ENCODE measurements at regions not wholly inside any gene's neighbourhood (a gene's known extent, or its start where the extent isn't known, plus 50 kb on each side); places are given as distances from the start of the nearest gene placed in this dataset.

DNA sequence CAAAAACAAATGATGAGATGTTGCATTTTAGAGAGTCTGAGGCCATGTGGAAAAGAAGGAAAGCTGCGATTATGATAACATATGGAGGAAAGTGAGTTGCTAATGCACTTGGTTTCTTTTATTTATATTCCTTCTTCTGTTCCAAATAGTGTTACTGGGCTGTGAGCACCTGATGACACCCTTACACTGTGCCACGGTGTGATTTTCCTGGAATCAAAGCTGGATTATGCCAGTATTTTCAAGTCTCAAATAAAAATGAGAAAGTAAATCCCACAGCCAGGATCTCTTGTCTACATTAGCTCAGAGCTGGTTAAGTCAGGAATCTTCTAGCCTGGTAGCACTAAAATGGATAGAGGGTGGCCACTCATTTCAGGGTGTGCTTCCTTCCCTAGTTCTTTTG lies 670.8 kb downstream of the TDRD15 start:
- TF ChIP-seq, protein P1, sequence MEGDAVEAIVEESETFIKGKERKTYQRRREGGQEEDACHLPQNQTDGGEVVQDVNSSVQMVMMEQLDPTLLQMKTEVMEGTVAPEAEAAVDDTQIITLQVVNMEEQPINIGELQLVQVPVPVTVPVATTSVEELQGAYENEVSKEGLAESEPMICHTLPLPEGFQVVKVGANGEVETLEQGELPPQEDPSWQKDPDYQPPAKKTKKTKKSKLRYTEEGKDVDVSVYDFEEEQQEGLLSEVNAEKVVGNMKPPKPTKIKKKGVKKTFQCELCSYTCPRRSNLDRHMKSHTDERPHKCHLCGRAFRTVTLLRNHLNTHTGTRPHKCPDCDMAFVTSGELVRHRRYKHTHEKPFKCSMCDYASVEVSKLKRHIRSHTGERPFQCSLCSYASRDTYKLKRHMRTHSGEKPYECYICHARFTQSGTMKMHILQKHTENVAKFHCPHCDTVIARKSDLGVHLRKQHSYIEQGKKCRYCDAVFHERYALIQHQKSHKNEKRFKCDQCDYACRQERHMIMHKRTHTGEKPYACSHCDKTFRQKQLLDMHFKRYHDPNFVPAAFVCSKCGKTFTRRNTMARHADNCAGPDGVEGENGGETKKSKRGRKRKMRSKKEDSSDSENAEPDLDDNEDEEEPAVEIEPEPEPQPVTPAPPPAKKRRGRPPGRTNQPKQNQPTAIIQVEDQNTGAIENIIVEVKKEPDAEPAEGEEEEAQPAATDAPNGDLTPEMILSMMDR (IDR thresholded peaks at IDR 0.05), result no peak

- TF ChIP-seq, protein P1 (IDR thresholded peaks at IDR 0.05), result no peak
Observed at GRCh38 chr2:21800356-21800755, 676.6 kb downstream of the TDRD15 start.

DNA sequence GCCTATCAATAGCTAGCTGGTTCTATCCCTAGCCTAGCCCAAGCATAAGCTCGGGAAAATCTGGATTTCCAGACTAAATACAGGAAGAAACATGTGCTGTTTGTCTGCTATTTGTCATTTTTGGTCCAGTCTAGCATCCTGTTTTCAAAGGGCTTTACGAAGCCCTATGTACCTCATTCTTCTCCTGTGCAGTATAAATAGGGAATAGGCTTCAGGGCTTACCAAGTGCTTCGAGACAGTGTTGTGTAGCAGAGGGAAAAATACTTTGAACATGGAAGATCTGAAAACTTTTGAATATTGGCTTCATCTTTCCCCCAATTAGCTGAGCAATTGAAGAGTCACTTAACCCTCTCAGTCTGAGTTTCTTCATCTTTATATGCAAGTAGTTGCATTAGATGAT lies 679.8 kb downstream of the TDRD15 start:
- TF ChIP-seq, protein P1 (IDR thresholded peaks at IDR 0.05), result no peak

DNA sequence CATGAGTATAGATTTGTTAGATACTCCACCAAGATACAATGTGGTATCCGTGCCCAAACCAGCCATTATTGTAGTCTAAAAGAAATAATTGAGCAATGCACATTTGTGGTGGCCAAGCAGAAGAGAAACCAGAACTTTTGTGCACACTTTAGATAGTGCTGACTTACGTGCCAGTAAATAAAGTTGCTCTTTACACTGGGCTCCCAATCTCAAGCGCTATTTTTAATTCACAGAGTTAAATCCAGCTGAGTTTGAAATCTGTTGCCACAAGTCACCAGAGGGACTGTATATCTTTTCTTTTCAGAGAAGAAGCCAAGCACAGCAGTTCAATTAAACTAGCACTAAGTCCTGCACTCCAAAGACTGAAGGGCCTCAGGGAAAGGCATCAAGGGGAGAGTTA lies 680.4 kb downstream of the TDRD15 start:
- TF ChIP-seq, protein P1 (IDR thresholded peaks at IDR 0.05), result no peak

- TF ChIP-seq, protein P1 (IDR thresholded peaks at IDR 0.05), result no peak
Observed at GRCh38 chr2:21811541-21811940, 687.8 kb downstream of the TDRD15 start.

DNA sequence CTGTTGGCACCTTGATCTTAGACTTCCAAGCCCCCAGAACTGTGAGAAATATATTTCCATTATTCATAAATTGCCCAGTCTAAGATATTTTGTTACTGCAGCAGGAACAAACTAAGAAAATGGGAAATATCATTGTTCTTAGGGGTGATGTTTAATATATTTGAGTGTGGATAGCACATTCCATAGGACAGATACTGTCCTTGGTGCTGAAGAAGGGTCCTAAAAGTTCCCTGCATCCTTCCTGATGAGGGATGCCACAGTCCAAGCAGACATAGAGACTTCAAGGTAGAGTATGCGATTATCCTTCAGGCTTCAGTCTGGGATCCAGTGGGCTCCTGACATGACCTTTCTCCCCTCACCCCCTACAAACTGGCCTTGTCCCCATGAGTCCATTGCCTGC lies 689.0 kb downstream of the TDRD15 start:
- TF ChIP-seq, protein P1 (IDR thresholded peaks at IDR 0.05), result no peak

GRCh38 chr2:21814588-21815149 lies 690.9 kb downstream of the TDRD15 start:
- TF ChIP-seq, protein P1 (IDR thresholded peaks at IDR 0.05), result no peak

- TF ChIP-seq, protein P1 (IDR thresholded peaks at IDR 0.05), result no peak
Observed at GRCh38 chr2:21818212-21818795, 694.5 kb downstream of the TDRD15 start.

Data from LNCAP (cell line).